DMS153 treated with DMSO at 0.1 percent for 48 hours (cell line): ENCODE measurements at regions not wholly inside any gene's neighbourhood (a gene's known extent, or its start where the extent isn't known, plus 50 kb on each side); places are given as distances from the start of the nearest gene placed in this dataset.

Experiments used
- DNase-seq: peaks from one replicate; lab custom pipeline; 2025; ENCODE audit not compliant: unreplicated experiment; lab: John Stamatoyannopoulos, UW

GRCh38 chr10:121409466-121410104, 188.7 kb downstream of the FGFR2 start:
- no peak for DNase-seq

- DNase-seq = no peak
Measured at GRCh38 chr10:121411004-121411403, 187.2 kb downstream of the FGFR2 start.

DNA sequence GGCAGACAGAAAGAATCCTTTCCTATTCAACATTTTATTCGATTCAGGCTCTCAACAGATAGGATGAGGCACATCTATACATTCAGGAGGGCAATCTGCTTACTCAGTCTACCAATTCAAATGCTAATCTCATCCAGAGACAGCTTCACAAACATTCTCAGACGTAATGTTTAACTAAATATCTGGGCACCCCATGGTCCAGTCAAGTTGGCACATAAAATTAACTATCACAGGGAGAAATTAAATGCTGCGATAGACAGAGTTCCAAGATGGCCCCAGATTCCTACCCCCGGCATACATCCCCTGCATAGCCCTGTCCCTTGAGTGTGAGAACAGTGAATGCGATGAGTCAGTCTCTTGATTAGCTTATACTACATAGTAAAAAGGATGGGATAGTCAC, 184.3 kb downstream of the FGFR2 start:
- no peak for DNase-seq

DNA sequence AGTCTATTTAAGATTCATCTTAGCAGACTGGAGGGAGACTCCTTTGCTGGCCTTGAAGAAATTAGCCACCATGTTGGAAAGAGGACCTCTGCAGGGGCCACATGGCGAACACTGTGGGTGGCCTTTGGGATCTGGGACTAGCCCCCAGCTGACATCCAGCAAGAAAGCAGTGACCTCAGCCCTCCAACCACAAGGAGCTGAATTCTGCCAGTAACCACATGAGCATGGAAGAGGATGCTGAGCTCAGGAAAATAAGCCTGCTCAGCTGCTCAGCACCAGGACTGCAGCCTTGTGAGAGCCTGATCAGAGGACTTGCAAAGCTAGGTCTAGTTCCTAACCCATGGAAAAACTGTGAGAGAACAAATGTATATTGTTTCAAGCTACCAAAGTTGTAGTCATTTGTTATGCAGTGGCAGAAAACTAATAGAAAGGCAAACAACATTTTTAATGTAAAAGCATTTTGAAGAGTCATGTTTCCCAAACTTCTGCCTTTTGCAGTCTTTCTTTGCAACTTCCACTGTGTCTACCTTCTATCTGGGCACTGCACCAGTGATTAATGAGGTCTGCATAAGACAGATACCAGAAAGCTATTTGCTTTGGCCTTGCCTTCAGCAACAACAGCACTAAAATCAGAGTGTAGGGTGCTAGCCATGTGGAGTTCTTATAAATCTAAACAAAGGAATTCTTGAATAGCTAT, 183.7 kb downstream of the FGFR2 start:
- no peak for DNase-seq

- DNase-seq = no peak
Measured at GRCh38 chr10:121415063-121415399, 183.2 kb downstream of the FGFR2 start.

GRCh38 chr10:121416071-121416470, 182.2 kb downstream of the FGFR2 start:
- DNase-seq = no peak

- DNase-seq = no peak
Measured at GRCh38 chr10:121417298-121417697, 180.9 kb downstream of the FGFR2 start.

GRCh38 chr10:121418126-121418777, 180.0 kb downstream of the FGFR2 start:
- DNase-seq = no peak

- no peak for DNase-seq
Measured at GRCh38 chr10:121420006-121420405, 178.2 kb downstream of the FGFR2 start.

DNA sequence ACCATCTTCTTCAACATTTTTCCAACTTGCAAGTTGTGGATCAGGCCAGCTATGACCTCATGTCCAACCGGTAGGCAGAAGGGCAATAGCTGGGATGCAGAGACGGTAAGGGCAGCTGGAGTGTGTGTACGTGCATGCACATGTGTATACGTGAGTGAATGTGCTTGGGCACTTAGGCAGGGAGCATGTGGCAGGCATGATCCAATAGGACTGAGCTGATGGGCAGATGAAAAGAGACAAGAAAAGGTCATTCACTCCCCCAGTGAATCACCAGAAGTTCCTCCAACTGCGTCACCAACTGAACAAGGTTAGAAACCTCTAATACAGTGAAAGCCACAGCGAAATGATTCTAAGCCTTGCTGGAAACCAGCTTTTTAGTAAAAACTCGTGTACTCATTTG, 176.1 kb downstream of the FGFR2 start:
- no peak for DNase-seq

DNA sequence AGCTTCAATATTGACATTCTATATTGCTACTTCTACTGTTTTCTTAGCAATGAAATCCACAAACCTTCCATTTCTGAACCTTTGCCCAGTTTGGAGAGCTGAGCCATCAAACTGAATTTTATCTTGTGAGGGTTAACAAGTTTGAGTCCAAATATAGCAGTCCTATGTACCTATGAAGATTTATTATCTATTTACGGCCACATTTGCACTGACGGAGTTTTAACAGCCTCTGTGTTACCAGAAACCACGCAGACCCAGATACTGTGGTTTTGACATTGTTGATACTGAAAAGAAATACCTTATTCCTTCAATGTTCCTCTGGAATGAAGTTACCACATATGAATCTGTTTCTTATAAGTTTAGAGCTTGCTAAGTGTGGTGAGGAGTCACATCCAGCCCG, 172.6 kb downstream of the FGFR2 start:
- DNase-seq = no peak

DNA sequence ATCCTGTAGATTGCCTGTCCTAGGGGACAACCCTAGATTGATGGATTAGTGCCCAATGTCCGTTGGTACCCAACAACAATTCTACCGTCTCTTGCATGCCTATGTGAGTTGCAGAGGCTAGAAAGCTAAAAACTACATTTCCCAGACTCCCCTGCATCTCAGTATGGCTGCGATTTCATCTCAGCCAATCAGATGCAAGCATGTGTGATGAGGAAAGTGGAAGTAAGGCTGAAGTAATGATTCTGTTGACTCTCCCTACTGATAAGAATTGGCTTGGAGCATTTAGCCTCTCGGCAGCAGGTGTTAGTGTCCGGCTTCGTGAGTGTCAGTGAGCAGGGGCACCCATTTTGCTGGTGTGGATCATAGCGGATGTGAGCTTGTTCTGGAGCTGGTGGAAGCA, 171.9 kb downstream of the FGFR2 start:
- DNase-seq = no peak
